OCI-LY1 (cell line): ENCODE measurements at regions not wholly inside any gene's neighbourhood (a gene's known extent, or its start where the extent isn't known, plus 50 kb on each side); places are given as distances from the start of the nearest gene placed in this dataset.

Experiments used
- H2AFZ ChIP-seq: fragments of 200-600 bp; sonication (generic), shearing (Covaris generic); 2 replicates; pipeline ENCODE4 v1.6.0; 2014; ENCODE audit warnings: antibody characterized with exemption, mild to moderate bottlenecking, low read length
- H3F3A ChIP-seq: fragments of 200-600 bp; sonication (generic), shearing (Covaris generic); 2 replicates; pipeline ENCODE4 v1.6.0; 2014; ENCODE audit warnings: mild to moderate bottlenecking, antibody characterized with exemption, low read length, moderate library complexity; ENCODE audit not compliant: insufficient read depth
- H3K27ac ChIP-seq: fragments of 200-600 bp; sonication (generic); 2 replicates; pipeline ENCODE4 v1.5.1; 2014; ENCODE audit warnings: low read length, mixed run types, mild to moderate bottlenecking, low read depth; ENCODE audit not compliant: poor library complexity, severe bottlenecking
- H3K27me3 ChIP-seq: fragments of 200-600 bp; sonication (generic); 2 replicates; pipeline ENCODE4 v1.6.0; 2014; ENCODE audit warnings: antibody characterized with exemption, mild to moderate bottlenecking, low read length, moderate library complexity; ENCODE audit not compliant: insufficient read depth
- H3K36me3 ChIP-seq: fragments of 200-600 bp; sonication (generic); 2 replicates; pipeline ENCODE4 v1.6.1; 2014; ENCODE audit warnings: mild to moderate bottlenecking, antibody characterized with exemption, low read length, moderate library complexity, mixed read lengths; ENCODE audit not compliant: insufficient read depth
- H3K4me1 ChIP-seq: fragments of 200-600 bp; sonication (generic); 2 replicates; pipeline ENCODE4 v1.5.1; 2014; ENCODE audit warnings: mild to moderate bottlenecking, low read length, moderate library complexity; ENCODE audit not compliant: insufficient read depth, severe bottlenecking
- H3K4me2 ChIP-seq: fragments of 200-600 bp; sonication (generic), shearing (Covaris generic); 2 replicates; pipeline ENCODE4 v1.6.1; 2014; ENCODE audit warnings: low read length
- H3K4me3 ChIP-seq: fragments of 200-600 bp; sonication (generic); 2 replicates; pipeline ENCODE4 v1.5.1; 2014; ENCODE audit warnings: low read length, low read depth, mild to moderate bottlenecking, mixed read lengths; ENCODE audit not compliant: poor library complexity, severe bottlenecking
- H3K79me2 ChIP-seq: fragments of 200-600 bp; shearing (Covaris generic); 2 replicates; pipeline ENCODE4 v1.6.1; 2016; ENCODE audit warnings: mixed run types, low read length, mixed read lengths; ENCODE audit not compliant: insufficient read depth
- H3K9ac ChIP-seq: fragments of 200-600 bp; sonication (generic), shearing (Covaris generic); 2 replicates; pipeline ENCODE4 v1.6.1; 2014; ENCODE audit warnings: mild to moderate bottlenecking, low read length, mixed read lengths
- H3K9me2 ChIP-seq: fragments of 200-600 bp; sonication (generic), shearing (Covaris generic); 2 replicates; pipeline ENCODE4 v1.6.1; 2014; ENCODE audit warnings: low read depth, mild to moderate bottlenecking, low read length, mixed read lengths
- H3K9me3 ChIP-seq: fragments of 200-600 bp; shearing (Covaris generic); 2 replicates; pipeline ENCODE4 v1.6.1; 2014; ENCODE audit warnings: low read length, mixed read lengths
- H4K20me1 ChIP-seq: fragments of 200-600 bp; sonication (generic), shearing (Covaris generic); 2 replicates; pipeline ENCODE4 v1.6.0; 2016; ENCODE audit warnings: mild to moderate bottlenecking, low read length; ENCODE audit not compliant: insufficient read depth
- CTCF ChIP-seq: fragments of 200-600 bp; sonication (generic), shearing (Covaris generic); IDR thresholded peaks from 2 replicates; pipeline ENCODE4 v1.5.1; 2017; ENCODE audit warnings: mild to moderate bottlenecking, antibody characterized with exemption, low read length, moderate library complexity, mixed read lengths
- EZH2 ChIP-seq: fragments of 200-600 bp; sonication (generic), shearing (Covaris generic); IDR thresholded peaks from 2 replicates; pipeline ENCODE4 v1.8.0; 2017; ENCODE audit warnings: borderline replicate concordance, mixed run types, mild to moderate bottlenecking, antibody characterized with exemption, low read length, moderate library complexity, mixed read lengths

- H3K4me2 ChIP-seq = no peak overlapping the region
- H3K36me3 ChIP-seq = no peaks in the 10 kb centered on the region
- no peaks in the 10 kb centered on the region for H3F3A ChIP-seq
- H3K9me3 ChIP-seq = no peaks in the 10 kb centered on the region
- no peak for TF ChIP-seq EZH2
- no peaks in the 10 kb centered on the region for H3K4me1 ChIP-seq
- H3K4me3 ChIP-seq = no peak overlapping the region
- H4K20me1 ChIP-seq = no peaks in the 10 kb centered on the region
- no peak overlapping the region for H3K27ac ChIP-seq
- no peaks in the 10 kb centered on the region for H3K27me3 ChIP-seq
- H3K9me2 ChIP-seq = no peaks in the 10 kb centered on the region
- no peak overlapping the region for H3K9ac ChIP-seq
- no peak overlapping the region for H2AFZ ChIP-seq
- no peaks in the 10 kb centered on the region for H3K79me2 ChIP-seq
Observed at GRCh38 chr5:25005431-25005830, 360.7 kb upstream of the CDH10 start.

GRCh38 chr5:25002371-25002770 lies 357.6 kb upstream of the CDH10 start:
- Histone ChIP-seq H3F3A (no peaks in the 10 kb centered on the region), H3K4me1 (no peaks in the 10 kb centered on the region), H3K36me3 (no peaks in the 10 kb centered on the region), H3K9ac (no peak overlapping the region), H3K4me3 (no peak overlapping the region), H4K20me1 (no peaks in the 10 kb centered on the region), H3K9me2 (no peaks in the 10 kb centered on the region), H2AFZ (no peak overlapping the region), H3K27me3 (no peaks in the 10 kb centered on the region), H3K4me2 (no peak overlapping the region), H3K27ac (no peak overlapping the region), H3K79me2 (no peaks in the 10 kb centered on the region), H3K9me3 (no peaks in the 10 kb centered on the region)
- TF ChIP-seq CTCF (no peak), EZH2 (no peak)

- H3K27me3 ChIP-seq = no peaks in the 10 kb centered on the region
- no peak overlapping the region for H3K4me2 ChIP-seq
- no peak overlapping the region for H3K27ac ChIP-seq
- H4K20me1 ChIP-seq = no peaks in the 10 kb centered on the region
- H3K4me1 ChIP-seq = no peaks in the 10 kb centered on the region
- H3K9ac ChIP-seq = no peak overlapping the region
- no peaks in the 10 kb centered on the region for H3K36me3 ChIP-seq
- no peaks in the 10 kb centered on the region for H3K9me2 ChIP-seq
- no peak for TF ChIP-seq EZH2
- no peak for TF ChIP-seq CTCF
- H3F3A ChIP-seq = no peaks in the 10 kb centered on the region
- no peak overlapping the region for H2AFZ ChIP-seq
- H3K9me3 ChIP-seq = no peaks in the 10 kb centered on the region
- no peak overlapping the region for H3K4me3 ChIP-seq
- no peaks in the 10 kb centered on the region for H3K79me2 ChIP-seq
Observed at GRCh38 chr5:24999732-25000131, 355.0 kb upstream of the CDH10 start.

- no peaks in the 10 kb centered on the region for H3K9me3 ChIP-seq
- H3K36me3 ChIP-seq = no peaks in the 10 kb centered on the region
- H3K9me2 ChIP-seq = no peaks in the 10 kb centered on the region
- H3K4me1 ChIP-seq = no peaks in the 10 kb centered on the region
- H3K27me3 ChIP-seq = no peaks in the 10 kb centered on the region
- H3K27ac ChIP-seq = no peak overlapping the region
- no peak overlapping the region for H3K4me3 ChIP-seq
- TF ChIP-seq EZH2 = no peak
- TF ChIP-seq CTCF = no peak
- no peak overlapping the region for H2AFZ ChIP-seq
- no peaks in the 10 kb centered on the region for H3F3A ChIP-seq
- no peaks in the 10 kb centered on the region for H4K20me1 ChIP-seq
- H3K9ac ChIP-seq = no peak overlapping the region
- no peaks in the 10 kb centered on the region for H3K79me2 ChIP-seq
- no peak overlapping the region for H3K4me2 ChIP-seq
Observed at GRCh38 chr5:24998641-24999040, 353.9 kb upstream of the CDH10 start.
